ENCODE measurements at regions not wholly inside any gene's neighbourhood (a gene's known extent, or its start where the extent isn't known, plus 50 kb on each side); places are given as distances from the start of the nearest gene placed in this dataset.

- Histone ChIP-seq H3K4me1 (ENCODE audit: control insufficient read depth, insufficient read depth, low read length) (no peaks in the 10 kb centered on the region), H3K9me3 (ENCODE audit: control insufficient read depth in 2 of 2, low read length in 2 of 2) (no peaks in the 10 kb centered on the region), H3K9ac (ENCODE audit: low read length in 2 of 2) (no peak overlapping the region), H3K27ac (ENCODE audit: low read length) (no peak overlapping the region), H3K4me3 (ENCODE audit: low read length in 2 of 2) (no peak overlapping the region), H3K36me3 (ENCODE audit: control insufficient read depth in 2 of 2, insufficient read depth in 2 of 2, low read length in 2 of 2) (no peaks in the 10 kb centered on the region), H3K27me3 (ENCODE audit: control insufficient read depth in 1 of 2, insufficient read depth in 2 of 2, low read length in 2 of 2) (no peaks in the 10 kb centered on the region)
Measured at GRCh38 chr4:20395160-20395773, 143.6 kb downstream of the SLIT2 start.

GRCh38 chr4:20403290-20403689 lies 151.6 kb downstream of the SLIT2 start:
- Histone ChIP-seq H3K9ac (ENCODE audit: low read length in 2 of 2) (no peak overlapping the region), H3K9me3 (ENCODE audit: control insufficient read depth in 2 of 2, low read length in 2 of 2) (no peaks in the 10 kb centered on the region), H3K27me3 (ENCODE audit: control insufficient read depth in 1 of 2, insufficient read depth in 2 of 2, low read length in 2 of 2) (no peaks in the 10 kb centered on the region), H3K4me3 (ENCODE audit: low read length in 2 of 2) (no peak overlapping the region), H3K4me1 (ENCODE audit: control insufficient read depth, insufficient read depth, low read length) (no peaks in the 10 kb centered on the region), H3K36me3 (ENCODE audit: control insufficient read depth in 2 of 2, insufficient read depth in 2 of 2, low read length in 2 of 2) (no peaks in the 10 kb centered on the region), H3K27ac (ENCODE audit: low read length) (no peak overlapping the region)

- Histone ChIP-seq H3K4me3 (ENCODE audit: low read length in 2 of 2) (no peak overlapping the region), H3K36me3 (ENCODE audit: control insufficient read depth in 2 of 2, insufficient read depth in 2 of 2, low read length in 2 of 2) (no peaks in the 10 kb centered on the region), H3K9me3 (ENCODE audit: control insufficient read depth in 2 of 2, low read length in 2 of 2) (no peaks in the 10 kb centered on the region), H3K27me3 (ENCODE audit: control insufficient read depth in 1 of 2, insufficient read depth in 2 of 2, low read length in 2 of 2) (no peaks in the 10 kb centered on the region), H3K27ac (ENCODE audit: low read length) (no peak overlapping the region), H3K9ac (ENCODE audit: low read length in 2 of 2) (no peak overlapping the region), H3K4me1 (ENCODE audit: control insufficient read depth, insufficient read depth, low read length) (no peaks in the 10 kb centered on the region)
Measured at GRCh38 chr4:20403846-20404245, 152.1 kb downstream of the SLIT2 start.

- H3K9me3 ChIP-seq (ENCODE audit: control insufficient read depth in 2 of 2, low read length in 2 of 2), result no peaks in the 10 kb centered on the region
- H3K4me1 ChIP-seq (ENCODE audit: control insufficient read depth, insufficient read depth, low read length), result no peaks in the 10 kb centered on the region
- H3K9ac ChIP-seq (ENCODE audit: low read length in 2 of 2), result no peak overlapping the region
- H3K36me3 ChIP-seq (ENCODE audit: control insufficient read depth in 2 of 2, insufficient read depth in 2 of 2, low read length in 2 of 2), result no peaks in the 10 kb centered on the region
- no peak overlapping the region for H3K4me3 ChIP-seq (ENCODE audit: low read length in 2 of 2)
- H3K27ac ChIP-seq (ENCODE audit: low read length), result no peak overlapping the region
- H3K27me3 ChIP-seq (ENCODE audit: control insufficient read depth in 1 of 2, insufficient read depth in 2 of 2, low read length in 2 of 2), result no peaks in the 10 kb centered on the region
Measured at GRCh38 chr4:20408611-20409010, 156.9 kb downstream of the SLIT2 start.

- Histone ChIP-seq H3K4me1 (ENCODE audit: control insufficient read depth, insufficient read depth, low read length) (no peaks in the 10 kb centered on the region), H3K4me3 (ENCODE audit: low read length in 2 of 2) (no peak overlapping the region), H3K27ac (ENCODE audit: low read length) (no peak overlapping the region), H3K27me3 (ENCODE audit: control insufficient read depth in 1 of 2, insufficient read depth in 2 of 2, low read length in 2 of 2) (no peaks in the 10 kb centered on the region), H3K36me3 (ENCODE audit: control insufficient read depth in 2 of 2, insufficient read depth in 2 of 2, low read length in 2 of 2) (no peaks in the 10 kb centered on the region), H3K9ac (ENCODE audit: low read length in 2 of 2) (no peak overlapping the region), H3K9me3 (ENCODE audit: control insufficient read depth in 2 of 2, low read length in 2 of 2) (no peaks in the 10 kb centered on the region)
Measured at GRCh38 chr4:20412072-20412471, 160.4 kb downstream of the SLIT2 start.

GRCh38 chr4:20416800-20417199 lies 165.1 kb downstream of the SLIT2 start:
- Histone ChIP-seq H3K9me3 (ENCODE audit: control insufficient read depth in 2 of 2, low read length in 2 of 2) (no peaks in the 10 kb centered on the region), H3K27me3 (ENCODE audit: control insufficient read depth in 1 of 2, insufficient read depth in 2 of 2, low read length in 2 of 2) (no peaks in the 10 kb centered on the region), H3K9ac (ENCODE audit: low read length in 2 of 2) (no peak overlapping the region), H3K27ac (ENCODE audit: low read length) (no peak overlapping the region), H3K4me1 (ENCODE audit: control insufficient read depth, insufficient read depth, low read length) (no peaks in the 10 kb centered on the region), H3K36me3 (ENCODE audit: control insufficient read depth in 2 of 2, insufficient read depth in 2 of 2, low read length in 2 of 2) (no peaks in the 10 kb centered on the region), H3K4me3 (ENCODE audit: low read length in 2 of 2) (no peak overlapping the region)

GRCh38 chr4:20418861-20419451 lies 167.3 kb downstream of the SLIT2 start:
- Histone ChIP-seq H3K9ac (ENCODE audit: low read length in 2 of 2) (no peak overlapping the region), H3K4me1 (ENCODE audit: control insufficient read depth, insufficient read depth, low read length) (no peaks in the 10 kb centered on the region), H3K27me3 (ENCODE audit: control insufficient read depth in 1 of 2, insufficient read depth in 2 of 2, low read length in 2 of 2) (no peaks in the 10 kb centered on the region), H3K36me3 (ENCODE audit: control insufficient read depth in 2 of 2, insufficient read depth in 2 of 2, low read length in 2 of 2) (no peaks in the 10 kb centered on the region), H3K4me3 (ENCODE audit: low read length in 2 of 2) (peak overlapping the region; percentile 35 to 45), H3K27ac (ENCODE audit: low read length) (no peak overlapping the region), H3K9me3 (ENCODE audit: control insufficient read depth in 2 of 2, low read length in 2 of 2) (no peaks in the 10 kb centered on the region)

GRCh38 chr4:20420916-20421602 lies 169.4 kb downstream of the SLIT2 start:
- Histone ChIP-seq H3K27me3 (ENCODE audit: control insufficient read depth in 1 of 2, insufficient read depth in 2 of 2, low read length in 2 of 2) (peaks cover 0 to 1% of the 10 kb centered on the region in 2 donors), H3K9me3 (ENCODE audit: control insufficient read depth in 2 of 2, low read length in 2 of 2) (no peaks in the 10 kb centered on the region)

GRCh38 chr4:20421603-20421985 lies 169.9 kb downstream of the SLIT2 start:
- H3K4me3 ChIP-seq (ENCODE audit: low read length in 2 of 2), result no peak overlapping the region
- H3K27me3 ChIP-seq (ENCODE audit: control insufficient read depth in 1 of 2, insufficient read depth in 2 of 2, low read length in 2 of 2), result peaks cover 0 to 2% of the 10 kb centered on the region in 2 donors
- H3K9ac ChIP-seq (ENCODE audit: low read length in 2 of 2), result no peak overlapping the region
- H3K27ac ChIP-seq (ENCODE audit: low read length), result no peak overlapping the region
- H3K9me3 ChIP-seq (ENCODE audit: control insufficient read depth in 2 of 2, low read length in 2 of 2), result no peaks in the 10 kb centered on the region
- no peaks in the 10 kb centered on the region for H3K36me3 ChIP-seq (ENCODE audit: control insufficient read depth in 2 of 2, insufficient read depth in 2 of 2, low read length in 2 of 2)
- H3K4me1 ChIP-seq (ENCODE audit: control insufficient read depth, insufficient read depth, low read length), result no peaks in the 10 kb centered on the region

More at GRCh38 chr4:20420916-20421602, 169.4 kb downstream of the SLIT2 start:
- Histone ChIP-seq H3K36me3 (ENCODE audit: control insufficient read depth in 2 of 2, insufficient read depth in 2 of 2, low read length in 2 of 2) (no peaks in the 10 kb centered on the region), H3K27ac (ENCODE audit: low read length) (no peak overlapping the region), H3K4me1 (ENCODE audit: control insufficient read depth, insufficient read depth, low read length) (no peaks in the 10 kb centered on the region), H3K9ac (ENCODE audit: low read length in 2 of 2) (no peak overlapping the region), H3K4me3 (ENCODE audit: low read length in 2 of 2) (no peak overlapping the region)

GRCh38 chr4:20422398-20422797 lies 170.7 kb downstream of the SLIT2 start:
- Histone ChIP-seq H3K9me3 (ENCODE audit: control insufficient read depth in 2 of 2, low read length in 2 of 2) (no peaks in the 10 kb centered on the region), H3K27me3 (ENCODE audit: control insufficient read depth in 1 of 2, insufficient read depth in 2 of 2, low read length in 2 of 2) (peaks cover 0 to 2% of the 10 kb centered on the region in 2 donors), H3K4me3 (ENCODE audit: low read length in 2 of 2) (no peak overlapping the region), H3K4me1 (ENCODE audit: control insufficient read depth, insufficient read depth, low read length) (no peaks in the 10 kb centered on the region), H3K9ac (ENCODE audit: low read length in 2 of 2) (no peak overlapping the region), H3K36me3 (ENCODE audit: control insufficient read depth in 2 of 2, insufficient read depth in 2 of 2, low read length in 2 of 2) (no peaks in the 10 kb centered on the region), H3K27ac (ENCODE audit: low read length) (no peak overlapping the region)

GRCh38 chr4:20423420-20423819 lies 171.7 kb downstream of the SLIT2 start:
- no peaks in the 10 kb centered on the region for H3K36me3 ChIP-seq (ENCODE audit: control insufficient read depth in 2 of 2, insufficient read depth in 2 of 2, low read length in 2 of 2)
- H3K27ac ChIP-seq (ENCODE audit: low read length), result no peak overlapping the region
- no peak overlapping the region for H3K9ac ChIP-seq (ENCODE audit: low read length in 2 of 2)
- H3K27me3 ChIP-seq (ENCODE audit: control insufficient read depth in 1 of 2, insufficient read depth in 2 of 2, low read length in 2 of 2), result peaks cover 0 to 2% of the 10 kb centered on the region in 2 donors
- no peak overlapping the region for H3K4me3 ChIP-seq (ENCODE audit: low read length in 2 of 2)
- no peaks in the 10 kb centered on the region for H3K4me1 ChIP-seq (ENCODE audit: control insufficient read depth, insufficient read depth, low read length)
- no peaks in the 10 kb centered on the region for H3K9me3 ChIP-seq (ENCODE audit: control insufficient read depth in 2 of 2, low read length in 2 of 2)
